Gastrocnemius medialis (tissue), 4 donors: ENCODE measurements at regions not wholly inside any gene's neighbourhood (a gene's known extent, or its start where the extent isn't known, plus 50 kb on each side); places are given as distances from the start of the nearest gene placed in this dataset.

ENCODE experiments used
- POLR2A ChIP-seq, 2 donors: fragments of 450-650 bp; IDR thresholded peaks; one replicate each; pipeline ENCODE4 v1.6.1; 2017; ENCODE audit warnings: antibody characterized with exemption in 2 of 2, mild to moderate bottlenecking in 2 of 2, moderate library complexity in 2 of 2
- TF ChIP-seq, protein P1 (sequence below), 5 experiments: fragments of 450-650 bp in 3 of 5; fragments of 200-600 bp in 2 of 5; sonication (generic) in 2 of 5; IDR thresholded peaks in 4 of 5; conservative IDR thresholded peaks in 1 of 5; 1 replicate in 4 of 5; 2 replicates in 1 of 5; pipeline ENCODE4 v1.5.1; 2016 to 2019; ENCODE audit warnings: antibody characterized with exemption in 5 of 5, mild to moderate bottlenecking in 3 of 5, moderate library complexity in 3 of 5

- TF ChIP-seq, protein P1, sequence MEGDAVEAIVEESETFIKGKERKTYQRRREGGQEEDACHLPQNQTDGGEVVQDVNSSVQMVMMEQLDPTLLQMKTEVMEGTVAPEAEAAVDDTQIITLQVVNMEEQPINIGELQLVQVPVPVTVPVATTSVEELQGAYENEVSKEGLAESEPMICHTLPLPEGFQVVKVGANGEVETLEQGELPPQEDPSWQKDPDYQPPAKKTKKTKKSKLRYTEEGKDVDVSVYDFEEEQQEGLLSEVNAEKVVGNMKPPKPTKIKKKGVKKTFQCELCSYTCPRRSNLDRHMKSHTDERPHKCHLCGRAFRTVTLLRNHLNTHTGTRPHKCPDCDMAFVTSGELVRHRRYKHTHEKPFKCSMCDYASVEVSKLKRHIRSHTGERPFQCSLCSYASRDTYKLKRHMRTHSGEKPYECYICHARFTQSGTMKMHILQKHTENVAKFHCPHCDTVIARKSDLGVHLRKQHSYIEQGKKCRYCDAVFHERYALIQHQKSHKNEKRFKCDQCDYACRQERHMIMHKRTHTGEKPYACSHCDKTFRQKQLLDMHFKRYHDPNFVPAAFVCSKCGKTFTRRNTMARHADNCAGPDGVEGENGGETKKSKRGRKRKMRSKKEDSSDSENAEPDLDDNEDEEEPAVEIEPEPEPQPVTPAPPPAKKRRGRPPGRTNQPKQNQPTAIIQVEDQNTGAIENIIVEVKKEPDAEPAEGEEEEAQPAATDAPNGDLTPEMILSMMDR (IDR thresholded peaks at IDR 0.05 in 4 of 5, conservative IDR thresholded peaks at IDR 0.05 in 1 of 5) = no peak
- no peak for TF ChIP-seq POLR2A (IDR thresholded peaks at IDR 0.05)
These were observed 93.8 kb downstream of the RIPK4 start for GRCh38 chr21:41673071-41673470.
